Loucy (cell line): ENCODE measurements at regions not wholly inside any gene's neighbourhood (a gene's known extent, or its start where the extent isn't known, plus 50 kb on each side); places are given as distances from the start of the nearest gene placed in this dataset.

ENCODE experiments used
- CTCF ChIP-seq: fragments of 200-600 bp; sonication (generic); conservative IDR thresholded peaks from 2 replicates; pipeline ENCODE4 v1.5.1; 2014; ENCODE audit warnings: mild to moderate bottlenecking, antibody characterized with exemption, low read length
- EZH2phosphoT487 ChIP-seq: fragments of 200-600 bp; IDR thresholded peaks from 2 replicates; pipeline ENCODE4 v1.6.1; 2018; ENCODE audit warnings: antibody characterized with exemption, mild to moderate bottlenecking, moderate library complexity, borderline replicate concordance

GRCh38 chr4:20496068-20496467 lies 204.2 kb upstream of the PACRGL start:
- TF ChIP-seq CTCF (no peak), EZH2phosphoT487 (no peak)
